Tibial artery (tissue), 4 donors: ENCODE measurements at regions not wholly inside any gene's neighbourhood (a gene's known extent, or its start where the extent isn't known, plus 50 kb on each side); places are given as distances from the start of the nearest gene placed in this dataset.

Experiments used
- DNase-seq, 2 donors: peaks; one replicate each; pipeline ENCODE4 v3.0.0-alpha.2; 2019
- H3K27ac ChIP-seq, 2 donors: fragments of 200-600 bp; sonication (generic) in 1 of 2; 1 replicate in 1 of 2; 2 replicates in 1 of 2; pipeline ENCODE4 v1.5.1; 2018 to 2019; ENCODE audit warnings: mild to moderate bottlenecking in 1 of 2
- H3K27me3 ChIP-seq, 2 donors: fragments of 200-600 bp; sonication (generic) in 1 of 2; one replicate each; pipeline versions ENCODE4 v1.5.1 to v1.6.0; 2016 to 2019
- H3K36me3 ChIP-seq, 3 donors: fragments of 200-600 bp; sonication (generic) in 2 of 3; one replicate each; pipeline ENCODE4 v1.5.1; 2016 to 2019; ENCODE audit warnings: mild to moderate bottlenecking in 2 of 3
- H3K4me1 ChIP-seq, 4 donors: fragments of 200-600 bp; sonication (generic) in 2 of 4; 1 replicate in 3 of 4; 2 replicates in 1 of 4; pipeline ENCODE4 v1.5.1; 2016 to 2019
- H3K4me3 ChIP-seq, 2 donors: fragments of 200-600 bp; sonication (generic) in 1 of 2; 1 replicate in 1 of 2; 2 replicates in 1 of 2; pipeline ENCODE4 v1.5.1; 2018 to 2019; ENCODE audit warnings: mild to moderate bottlenecking in 2 of 2
- H3K9me3 ChIP-seq, 3 donors: fragments of 200-600 bp; sonication (generic) in 1 of 3; one replicate each; pipeline ENCODE4 v1.5.1; 2016 to 2019
- CTCF ChIP-seq, 2 experiments: fragments of 200-600 bp in 1 of 2; fragments of 450-650 bp in 1 of 2; IDR thresholded peaks; one replicate each; pipeline ENCODE4 v1.5.1; 2017 to 2019; ENCODE audit warnings: antibody characterized with exemption in 2 of 2, mild to moderate bottlenecking in 1 of 2, moderate library complexity in 1 of 2
- intact Hi-C: fragments of 100-400 bp; cut with DNase I; formaldehyde crosslinking; loops from one replicate; pipeline ENCODE4 v1.15.0; 2023; ENCODE audit warnings: low total_unique reads

GRCh38 chr3:83076041-83076440, 1314.6 kb upstream of the GBE1 start:
- DNase-seq, result no peak
- Histone ChIP-seq H3K36me3 (no peaks in the 10 kb centered on the region), H3K4me3 (no peak overlapping the region), H3K27me3 (no peaks in the 10 kb centered on the region), H3K27ac (no peak overlapping the region), H3K4me1 (no peaks in the 10 kb centered on the region), H3K9me3 (no peaks in the 10 kb centered on the region)
- intact Hi-C loops, result no loop called here
- no peak for TF ChIP-seq CTCF (IDR thresholded peaks at IDR 0.05)

DNA sequence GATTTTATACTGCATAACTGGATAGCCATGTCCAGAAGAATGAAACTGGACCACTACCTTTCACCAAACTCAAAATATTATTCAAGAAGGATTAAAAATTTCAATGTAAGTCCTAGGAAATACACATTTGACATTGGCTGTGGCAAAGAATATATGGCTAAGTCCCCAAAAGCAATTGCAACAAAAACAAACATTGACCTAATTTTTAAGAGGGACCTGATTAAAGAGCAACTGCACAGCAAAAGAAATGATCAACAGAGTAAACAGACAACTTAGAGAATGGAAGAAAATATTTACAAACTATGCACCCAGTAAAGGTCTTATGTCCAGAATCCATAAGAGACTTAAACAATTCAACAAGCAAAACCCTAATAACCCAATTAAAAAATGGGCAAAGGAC, 1313.0 kb upstream of the GBE1 start:
- TF ChIP-seq CTCF (IDR thresholded peaks at IDR 0.05), result no peak
- intact Hi-C loops, result no loop called here
- Histone ChIP-seq H3K36me3 (no peaks in the 10 kb centered on the region), H3K4me1 (no peaks in the 10 kb centered on the region), H3K27me3 (no peaks in the 10 kb centered on the region), H3K4me3 (no peak overlapping the region), H3K9me3 (no peaks in the 10 kb centered on the region), H3K27ac (no peak overlapping the region)
- no peak for DNase-seq

DNA sequence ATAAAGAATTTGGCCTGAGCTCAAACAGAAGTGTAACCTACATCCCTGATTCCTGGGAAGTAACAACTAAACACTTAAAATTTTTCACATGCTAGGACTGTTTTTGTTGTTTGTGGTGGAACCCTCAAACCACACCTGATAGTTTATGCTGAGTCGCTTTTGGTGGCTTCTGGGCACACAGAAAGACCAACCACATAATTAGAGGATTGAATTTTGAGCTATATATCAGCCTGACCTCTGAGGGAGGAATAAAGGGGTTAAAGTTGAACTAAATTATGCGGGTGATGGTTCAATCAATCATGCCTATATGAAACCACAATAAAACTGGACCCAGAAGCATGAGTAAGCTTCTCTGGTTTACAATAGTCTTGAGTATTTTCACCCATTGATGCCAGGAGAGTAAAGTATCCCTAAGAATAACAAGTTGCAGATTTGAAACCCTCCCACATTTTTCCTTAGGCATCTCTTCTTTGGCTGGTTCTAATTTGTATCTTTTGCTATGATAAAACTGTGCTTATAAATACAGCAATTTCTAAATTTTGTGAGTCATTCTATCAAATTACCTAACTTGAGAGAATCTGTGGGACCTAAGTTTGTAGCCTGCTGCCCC, 1304.5 kb upstream of the GBE1 start:
- TF ChIP-seq CTCF (IDR thresholded peaks at IDR 0.05), result no peak
- intact Hi-C loops, result no loop called here
- Histone ChIP-seq H3K36me3 (no peaks in the 10 kb centered on the region), H3K27ac (no peak overlapping the region), H3K4me1 (peaks cover 0 to 11% (median 0%) of the 10 kb centered on the region in 4 donors), H3K9me3 (peaks cover 0 to 6% (median 0%) of the 10 kb centered on the region in 3 donors), H3K27me3 (no peaks in the 10 kb centered on the region), H3K4me3 (no peak overlapping the region)
- no peak for DNase-seq

- intact Hi-C loops, result no loop called here
- Histone ChIP-seq H3K27ac (no peak overlapping the region), H3K9me3 (peaks cover 0 to 10% (median 0%) of the 10 kb centered on the region in 3 donors), H3K36me3 (no peaks in the 10 kb centered on the region), H3K4me3 (no peak overlapping the region), H3K27me3 (no peaks in the 10 kb centered on the region), H3K4me1 (peaks cover 0 to 20% (median 0%) of the 10 kb centered on the region in 4 donors)
- TF ChIP-seq CTCF (IDR thresholded peaks at IDR 0.05), result no peak
- no peak for DNase-seq
These were observed 1302.0 kb upstream of the GBE1 start for GRCh38 chr3:83063446-83063845.

DNA sequence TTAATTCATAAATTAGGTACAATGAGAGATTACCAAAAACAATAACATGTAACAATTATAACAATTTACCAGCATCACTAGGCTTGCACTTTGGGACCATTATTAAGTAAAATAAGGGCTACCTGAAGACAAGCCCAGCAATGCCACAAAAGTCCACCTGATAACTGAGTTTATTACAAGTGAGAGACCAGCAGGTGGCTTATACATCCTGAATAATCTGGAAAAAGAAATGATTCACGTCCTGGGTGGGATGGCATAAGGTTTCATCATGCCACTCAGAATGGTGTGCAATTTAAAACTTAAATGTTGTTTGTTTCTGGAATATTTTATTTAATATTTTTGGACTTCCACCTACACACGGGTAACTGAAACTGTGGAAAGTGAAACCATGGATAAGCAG, 1287.1 kb upstream of the GBE1 start:
- intact Hi-C loops, result no loop called here
- H3K4me1 ChIP-seq, result peaks cover 0 to 13% (median 0%) of the 10 kb centered on the region in 4 donors
- no peaks in the 10 kb centered on the region for H3K9me3 ChIP-seq
- no peaks in the 10 kb centered on the region for H3K36me3 ChIP-seq
- H3K27ac ChIP-seq, result no peak overlapping the region
- DNase-seq, result no peak
- no peak overlapping the region for H3K4me3 ChIP-seq
- TF ChIP-seq CTCF (IDR thresholded peaks at IDR 0.05), result no peak
- no peaks in the 10 kb centered on the region for H3K27me3 ChIP-seq

- Histone ChIP-seq H3K4me1 (peaks cover 0 to 16% (median 2%) of the 10 kb centered on the region in 4 donors), H3K9me3 (no peaks in the 10 kb centered on the region), H3K27ac (peak overlapping the region in 1 of 2 donors; percentile 36), H3K36me3 (no peaks in the 10 kb centered on the region), H3K27me3 (no peaks in the 10 kb centered on the region), H3K4me3 (no peak overlapping the region)
- no peak for DNase-seq
- no peak for TF ChIP-seq CTCF (IDR thresholded peaks at IDR 0.05)
- intact Hi-C loops, result no loop called here
These were observed 1278.0 kb upstream of the GBE1 start for GRCh38 chr3:83039422-83039821.
